Stomach (tissue), 8 donors: ENCODE measurements at regions not wholly inside any gene's neighbourhood (a gene's known extent, or its start where the extent isn't known, plus 50 kb on each side); places are given as distances from the start of the nearest gene placed in this dataset.

Source experiments
- DNase-seq, 2 donors: peaks; one replicate each; pipeline versions ENCODE4 v3.0.0 to v3.0.0-alpha.2; 2013 to 2019
- H3K27ac ChIP-seq, 5 donors: fragments of 200-600 bp in 4 of 5; sonication (generic) in 4 of 5; one replicate each; pipeline ENCODE4 v1.5.1; 2013 to 2019; ENCODE audit warnings: mild to moderate bottlenecking in 1 of 5, moderate library complexity in 1 of 5
- H3K27me3 ChIP-seq, 3 donors: fragments of 200-600 bp; sonication (generic); one replicate each; pipeline ENCODE4 v1.5.1; 2017 to 2019; ENCODE audit warnings: mixed run types in 1 of 3
- H3K36me3 ChIP-seq, 4 donors: fragments of 200-600 bp; sonication (generic); 1 replicate in 3 of 4; 2 replicates in 1 of 4; pipeline ENCODE4 v1.5.1; 2016 to 2019
- H3K4me1 ChIP-seq, 4 donors: fragments of 200-600 bp; sonication (generic); one replicate each; pipeline ENCODE4 v1.5.1; 2016 to 2019
- H3K4me3 ChIP-seq, 4 donors: fragments of 200-600 bp; sonication (generic) in 3 of 4; one replicate each; pipeline ENCODE4 v1.5.1; 2016 to 2019; ENCODE audit warnings: mild to moderate bottlenecking in 1 of 4
- H3K9me3 ChIP-seq, 4 donors: fragments of 200-600 bp; sonication (generic); one replicate each; pipeline ENCODE4 v1.5.1; 2016 to 2019
- CTCF ChIP-seq, 7 experiments: fragments of 450-650 bp in 4 of 7; fragments of 200-600 bp in 3 of 7; sonication (generic) in 3 of 7; IDR thresholded peaks; one replicate each; pipeline ENCODE4 v1.5.1; 2016 to 2019; ENCODE audit warnings: antibody characterized with exemption in 7 of 7, control low read depth in 2 of 7, mild to moderate bottlenecking in 1 of 7
- EP300 ChIP-seq: sonication (generic); formaldehyde crosslinking; IDR thresholded peaks from one replicate; pipeline ENCODE4 v1.6.1; 2017; ENCODE audit warnings: antibody characterized with exemption
- POLR2A ChIP-seq, 4 donors: fragments of 450-650 bp; IDR thresholded peaks; one replicate each; pipeline ENCODE4 v1.6.1; 2016; ENCODE audit warnings: antibody characterized with exemption in 4 of 4, control low read depth in 2 of 4, mild to moderate bottlenecking in 1 of 4, moderate library complexity in 1 of 4
- POLR2AphosphoS5 ChIP-seq, 3 donors: sonication (generic); formaldehyde crosslinking; IDR thresholded peaks; one replicate each; pipeline ENCODE4 v1.6.1; 2016; ENCODE audit warnings: antibody characterized with exemption in 3 of 3
- WGBS, 5 donors: extraction: QIAGEN DNeasy Blood & Tissue Kit in 3 of 5; methylation state at CpG; one replicate each; pipeline versions ENCODE4 v1.1.5 to v1.1.7; 2013 to 2018; 5-methylcytosine and 5-hydroxymethylcytosine counted together
- intact Hi-C: fragments of 100-400 bp; cut with DNase I; formaldehyde crosslinking; loops from one replicate; pipeline ENCODE4 v1.15.1; 2023; ENCODE audit warnings: low total_unique reads
- donor health status: healthy with polysubstance abuse.
- donor health status: Bipolar disorder and iron deficiency.
- donor health status: healthy.

- WGBS, 5 donors = 60 to 75% (median 71%) methylated on average over 4 of the region's 4 CpGs
- intact Hi-C loops = no loop called here
- TF ChIP-seq CTCF (IDR thresholded peaks at IDR 0.05) (no peak), POLR2AphosphoS5 (IDR thresholded peaks at IDR 0.05) (no peak), POLR2A (IDR thresholded peaks at IDR 0.05) (no peak)
Observed at GRCh38 chr15:54979964-54980363, 216.8 kb downstream of the RSL24D1 start.

GRCh38 chr15:54962637-54963036, 234.1 kb downstream of the RSL24D1 start:
- H3K27me3 ChIP-seq = no peaks in the 10 kb centered on the region
- no peak for DNase-seq
- H3K4me3 ChIP-seq = no peak overlapping the region
- H3K36me3 ChIP-seq = no peaks in the 10 kb centered on the region
- H3K9me3 ChIP-seq = peaks cover 0 to 36% (median 14%) of the 10 kb centered on the region in 4 donors
- TF ChIP-seq POLR2AphosphoS5 (IDR thresholded peaks at IDR 0.05) (no peak), CTCF (IDR thresholded peaks at IDR 0.05) (no peak), EP300 (no peak), POLR2A (IDR thresholded peaks at IDR 0.05) (no peak)
- no peaks in the 10 kb centered on the region for H3K4me1 ChIP-seq
- intact Hi-C loops = no loop called here
- no peak overlapping the region for H3K27ac ChIP-seq

More at GRCh38 chr15:54979964-54980363, 216.8 kb downstream of the RSL24D1 start:
- no peaks in the 10 kb centered on the region for H3K27me3 ChIP-seq
- no peaks in the 10 kb centered on the region for H3K4me1 ChIP-seq
- H3K36me3 ChIP-seq = no peaks in the 10 kb centered on the region
- no peaks in the 10 kb centered on the region for H3K9me3 ChIP-seq
- H3K4me3 ChIP-seq = no peak overlapping the region
- DNase-seq = no peak
- no peak overlapping the region for H3K27ac ChIP-seq

- Histone ChIP-seq H3K4me3 (no peak overlapping the region), H3K9me3 (peaks cover 0 to 23% (median 11%) of the 10 kb centered on the region in 4 donors), H3K4me1 (no peaks in the 10 kb centered on the region), H3K36me3 (no peaks in the 10 kb centered on the region), H3K27me3 (no peaks in the 10 kb centered on the region), H3K27ac (no peak overlapping the region)
- TF ChIP-seq CTCF (IDR thresholded peaks at IDR 0.05) (no peak), POLR2AphosphoS5 (IDR thresholded peaks at IDR 0.05) (no peak), EP300 (no peak), POLR2A (IDR thresholded peaks at IDR 0.05) (no peak)
- intact Hi-C loops = no loop called here
- DNase-seq = no peak
- WGBS, 5 donors = 47 to 79% (median 70%) methylated on average over 2 of the region's 2 CpGs
Observed at GRCh38 chr15:54960266-54960665, 236.5 kb downstream of the RSL24D1 start.

- TF ChIP-seq EP300 (no peak), POLR2A (IDR thresholded peaks at IDR 0.05) (no peak), POLR2AphosphoS5 (IDR thresholded peaks at IDR 0.05) (no peak)
- Histone ChIP-seq H3K9me3 (peaks cover 0 to 6% (median 0%) of the 10 kb centered on the region in 4 donors), H3K27ac (no peak overlapping the region), H3K36me3 (no peaks in the 10 kb centered on the region), H3K4me1 (no peaks in the 10 kb centered on the region), H3K4me3 (no peak overlapping the region), H3K27me3 (no peaks in the 10 kb centered on the region)
- intact Hi-C loops = no loop called here
- DNase-seq = no peak
- WGBS, 5 donors = 71 to 80% (median 77%) methylated on average over 3 of the region's 3 CpGs
Observed at GRCh38 chr15:54941417-54941816, 255.3 kb downstream of the RSL24D1 start.

GRCh38 chr15:54917312-54917711, 279.4 kb downstream of the RSL24D1 start:
- Histone ChIP-seq H3K9me3 (peaks cover 0 to 12% (median 1%) of the 10 kb centered on the region in 4 donors), H3K4me3 (no peak overlapping the region), H3K27ac (no peak overlapping the region), H3K27me3 (no peaks in the 10 kb centered on the region), H3K36me3 (no peaks in the 10 kb centered on the region), H3K4me1 (no peaks in the 10 kb centered on the region)
- TF ChIP-seq EP300 (no peak), POLR2A (IDR thresholded peaks at IDR 0.05) (no peak), CTCF (IDR thresholded peaks at IDR 0.05) (no peak)
- intact Hi-C loops = no loop called here
- 29 to 84% (median 72%) methylated on average over 1 of the region's 1 CpG for WGBS, 5 donors
- DNase-seq = no peak
